Osteoblast (primary cell): ENCODE measurements at regions not wholly inside any gene's neighbourhood (a gene's known extent, or its start where the extent isn't known, plus 50 kb on each side); places are given as distances from the start of the nearest gene placed in this dataset.

Experiments used
- DNase-seq: peaks from one replicate; pipeline ENCODE4 v3.0.0; 2011; ENCODE audit warnings: low spot score, mixed read lengths; ENCODE audit not compliant: insufficient read length; ENCODE audit errors: missing footprints
- H2AFZ ChIP-seq: 2 replicates; pipeline ENCODE4 v1.6.0; 2011; ENCODE audit warnings: mild to moderate bottlenecking, low read length
- H3K27ac ChIP-seq: 2 replicates; pipeline ENCODE4 v1.5.1; 2011; ENCODE audit warnings: mild to moderate bottlenecking, low read depth, low read length, moderate library complexity
- H3K27me3 ChIP-seq: 2 replicates; pipeline ENCODE4 v1.6.0; 2012; ENCODE audit warnings: mild to moderate bottlenecking, control low read depth, inconsistent platforms, low read length, moderate library complexity; ENCODE audit not compliant: insufficient read depth
- H3K36me3 ChIP-seq: 2 replicates; pipeline ENCODE4 v1.5.1; 2011; ENCODE audit warnings: mild to moderate bottlenecking, low read length, control low read depth, moderate library complexity; ENCODE audit not compliant: insufficient read depth
- H3K4me1 ChIP-seq: 2 replicates; pipeline ENCODE4 v1.5.1; 2011; ENCODE audit warnings: mild to moderate bottlenecking, low read length, control low read depth, moderate library complexity; ENCODE audit not compliant: insufficient read depth
- H3K4me2 ChIP-seq: 2 replicates; pipeline ENCODE4 v1.6.0; 2011; ENCODE audit warnings: mild to moderate bottlenecking, low read length; ENCODE audit not compliant: insufficient read depth
- H3K4me3 ChIP-seq: fragments of 200-600 bp; sonication (generic); 3 replicates; pipeline ENCODE4 v1.5.1; 2012; ENCODE audit warnings: mild to moderate bottlenecking, low read length, inconsistent platforms; ENCODE audit not compliant: insufficient read depth
- H3K79me2 ChIP-seq: 2 replicates; pipeline ENCODE4 v1.6.0; 2012; ENCODE audit warnings: mild to moderate bottlenecking, low read length, control low read depth, inconsistent platforms; ENCODE audit not compliant: insufficient read depth
- H3K9me3 ChIP-seq: 2 replicates; pipeline ENCODE4 v1.5.1; 2011; ENCODE audit warnings: low read depth, low read length, control low read depth
- H4K20me1 ChIP-seq: 2 replicates; pipeline ENCODE4 v1.6.0; 2012; ENCODE audit warnings: mild to moderate bottlenecking, low read length, control low read depth; ENCODE audit not compliant: insufficient read depth
- TF ChIP-seq, protein P1 (sequence below): IDR thresholded peaks from 2 replicates; pipeline ENCODE4 v1.5.1; 2011; ENCODE audit warnings: mild to moderate bottlenecking, low read depth, low read length, moderate library complexity; ENCODE audit errors: extremely low read depth

- Histone ChIP-seq H3K27ac (no peak overlapping the region), H3K4me2 (no peak overlapping the region), H2AFZ (no peak overlapping the region), H3K36me3 (no peaks in the 10 kb centered on the region), H3K4me3 (no peak overlapping the region), H4K20me1 (no peaks in the 10 kb centered on the region), H3K79me2 (no peaks in the 10 kb centered on the region), H3K9me3 (no peaks in the 10 kb centered on the region), H3K27me3 (no peaks in the 10 kb centered on the region), H3K4me1 (no peaks in the 10 kb centered on the region)
- TF ChIP-seq, protein P1, sequence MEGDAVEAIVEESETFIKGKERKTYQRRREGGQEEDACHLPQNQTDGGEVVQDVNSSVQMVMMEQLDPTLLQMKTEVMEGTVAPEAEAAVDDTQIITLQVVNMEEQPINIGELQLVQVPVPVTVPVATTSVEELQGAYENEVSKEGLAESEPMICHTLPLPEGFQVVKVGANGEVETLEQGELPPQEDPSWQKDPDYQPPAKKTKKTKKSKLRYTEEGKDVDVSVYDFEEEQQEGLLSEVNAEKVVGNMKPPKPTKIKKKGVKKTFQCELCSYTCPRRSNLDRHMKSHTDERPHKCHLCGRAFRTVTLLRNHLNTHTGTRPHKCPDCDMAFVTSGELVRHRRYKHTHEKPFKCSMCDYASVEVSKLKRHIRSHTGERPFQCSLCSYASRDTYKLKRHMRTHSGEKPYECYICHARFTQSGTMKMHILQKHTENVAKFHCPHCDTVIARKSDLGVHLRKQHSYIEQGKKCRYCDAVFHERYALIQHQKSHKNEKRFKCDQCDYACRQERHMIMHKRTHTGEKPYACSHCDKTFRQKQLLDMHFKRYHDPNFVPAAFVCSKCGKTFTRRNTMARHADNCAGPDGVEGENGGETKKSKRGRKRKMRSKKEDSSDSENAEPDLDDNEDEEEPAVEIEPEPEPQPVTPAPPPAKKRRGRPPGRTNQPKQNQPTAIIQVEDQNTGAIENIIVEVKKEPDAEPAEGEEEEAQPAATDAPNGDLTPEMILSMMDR, result no peak
- no peak for DNase-seq
Observed at GRCh38 chr10:108307925-108308312, 1143.4 kb upstream of the SORCS1 start.

GRCh38 chr10:108307250-108307924 lies 1142.9 kb upstream of the SORCS1 start:
- Histone ChIP-seq H3K27ac (no peak overlapping the region), H3K4me1 (no peaks in the 10 kb centered on the region), H2AFZ (no peak overlapping the region), H4K20me1 (no peaks in the 10 kb centered on the region), H3K4me3 (no peak overlapping the region), H3K4me2 (no peak overlapping the region), H3K9me3 (no peaks in the 10 kb centered on the region), H3K79me2 (no peaks in the 10 kb centered on the region), H3K27me3 (no peaks in the 10 kb centered on the region), H3K36me3 (no peaks in the 10 kb centered on the region)
- DNase-seq, result no peak
- TF ChIP-seq, protein P1, result no peak

DNA sequence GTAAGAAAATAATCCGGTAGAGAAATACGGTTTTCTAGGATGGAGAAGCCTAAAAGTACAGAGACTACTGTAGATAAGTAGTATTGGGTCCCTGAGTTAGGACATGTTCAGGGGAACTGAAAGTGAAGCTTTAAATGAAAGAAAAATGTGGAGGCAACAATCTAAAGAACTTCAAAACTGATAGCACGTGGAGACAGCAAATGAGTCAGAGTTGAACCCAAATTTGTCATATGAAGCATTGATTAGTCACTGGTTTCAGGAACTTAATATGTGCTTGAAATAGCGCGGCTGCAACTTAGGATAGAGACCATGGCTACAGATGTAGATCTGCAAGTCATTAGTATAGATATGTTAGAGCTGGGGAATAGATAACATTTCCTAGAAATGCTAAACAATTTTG lies 1138.6 kb upstream of the SORCS1 start:
- no peak for DNase-seq
- Histone ChIP-seq H3K4me3 (no peak overlapping the region), H3K36me3 (no peaks in the 10 kb centered on the region), H3K27me3 (no peaks in the 10 kb centered on the region), H2AFZ (no peak overlapping the region), H3K27ac (no peak overlapping the region), H3K79me2 (no peaks in the 10 kb centered on the region), H3K4me1 (no peaks in the 10 kb centered on the region), H4K20me1 (no peaks in the 10 kb centered on the region), H3K4me2 (no peak overlapping the region), H3K9me3 (no peaks in the 10 kb centered on the region)
- TF ChIP-seq, protein P1, result no peak

GRCh38 chr10:108301002-108301401 lies 1136.5 kb upstream of the SORCS1 start:
- H3K36me3 ChIP-seq, result no peaks in the 10 kb centered on the region

More at GRCh38 chr10:108301002-108301401, 1136.5 kb upstream of the SORCS1 start:
- H3K4me3 ChIP-seq, result no peak overlapping the region
- H2AFZ ChIP-seq, result no peak overlapping the region
- no peaks in the 10 kb centered on the region for H3K4me1 ChIP-seq
- DNase-seq, result no peak
- H3K4me2 ChIP-seq, result no peak overlapping the region
- H4K20me1 ChIP-seq, result no peaks in the 10 kb centered on the region
- TF ChIP-seq, protein P1, result no peak
- H3K27me3 ChIP-seq, result no peaks in the 10 kb centered on the region
- no peak overlapping the region for H3K27ac ChIP-seq
- no peaks in the 10 kb centered on the region for H3K79me2 ChIP-seq
- no peaks in the 10 kb centered on the region for H3K9me3 ChIP-seq
